UCSD-AML1 (cell line): ENCODE measurements at regions not wholly inside any gene's neighbourhood (a gene's known extent, or its start where the extent isn't known, plus 50 kb on each side); places are given as distances from the start of the nearest gene placed in this dataset.

Experiments
- DNase-seq: peaks from one replicate; lab custom pipeline; 2025; ENCODE audit not compliant: unreplicated experiment; lab: John Stamatoyannopoulos, UW

DNA sequence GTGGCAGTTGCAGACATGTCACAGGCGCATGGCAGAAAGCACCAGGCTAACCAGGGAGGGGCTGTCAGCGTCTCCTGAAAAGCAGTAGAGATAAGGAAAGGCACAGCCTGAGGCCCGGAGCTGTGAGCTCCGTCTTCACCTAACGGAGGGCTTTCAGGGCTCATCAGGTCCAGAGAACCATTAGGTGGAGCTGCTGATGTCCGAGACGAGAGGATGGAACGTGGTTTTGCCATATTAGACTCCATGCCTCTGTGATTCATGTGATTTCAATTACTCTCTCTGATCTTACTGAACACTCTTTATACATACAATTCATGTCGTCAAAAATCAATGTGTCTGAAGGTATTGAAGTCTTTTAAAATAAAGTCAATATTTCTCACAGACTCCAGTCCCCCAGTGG lies 120.3 kb upstream of the RAB6C start:
- no peak for DNase-seq

DNA sequence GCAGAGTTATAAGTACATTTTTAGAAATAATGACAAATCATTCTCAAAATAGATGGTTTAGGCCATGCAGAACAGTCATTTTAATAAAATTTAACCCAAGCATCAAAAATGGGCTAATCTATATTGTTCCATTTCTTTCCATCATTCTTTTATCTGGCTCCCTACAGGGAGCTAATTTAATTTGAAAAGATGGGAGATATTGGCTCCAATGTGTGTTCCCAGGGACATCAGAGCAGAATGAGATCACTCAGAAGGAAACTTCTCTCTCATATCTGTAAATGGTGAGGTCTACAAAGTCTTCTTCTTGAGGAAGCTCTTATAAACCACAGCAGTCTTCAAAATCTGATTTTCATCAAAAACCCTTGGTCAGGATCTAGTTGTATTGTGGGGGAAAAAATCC lies 119.4 kb upstream of the RAB6C start:
- no peak for DNase-seq

DNA sequence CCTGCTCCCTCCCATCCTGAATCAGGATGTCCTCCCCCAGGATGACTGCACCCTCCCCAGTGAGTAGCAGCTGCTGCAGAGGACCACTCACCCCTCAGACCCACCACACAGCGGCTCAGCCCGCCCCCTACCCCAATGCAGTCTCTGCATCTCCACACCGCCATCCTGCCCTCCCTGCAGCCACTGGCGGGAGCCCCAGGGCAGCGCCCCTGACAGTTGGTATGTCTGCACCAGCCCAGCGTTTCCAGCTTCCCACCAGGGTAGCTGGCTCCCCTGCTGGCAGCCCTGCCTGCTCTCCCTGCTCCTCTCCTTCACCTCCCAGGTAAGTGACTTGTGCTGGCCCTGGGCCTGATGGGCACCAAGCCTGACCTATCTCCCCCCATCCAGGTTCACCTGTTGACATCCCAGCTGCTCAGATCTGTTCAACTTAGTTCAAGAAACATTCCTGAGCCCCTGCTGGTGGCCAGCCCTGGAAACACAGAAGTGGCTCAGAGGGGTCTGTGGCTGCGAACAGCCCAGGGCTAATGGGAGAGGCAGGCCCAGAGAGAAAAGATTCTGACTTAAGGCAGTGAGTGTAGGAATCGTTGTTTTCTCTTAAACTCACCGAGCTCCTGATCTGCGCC lies 117.7 kb upstream of the RAB6C start:
- DNase-seq, result no peak

DNA sequence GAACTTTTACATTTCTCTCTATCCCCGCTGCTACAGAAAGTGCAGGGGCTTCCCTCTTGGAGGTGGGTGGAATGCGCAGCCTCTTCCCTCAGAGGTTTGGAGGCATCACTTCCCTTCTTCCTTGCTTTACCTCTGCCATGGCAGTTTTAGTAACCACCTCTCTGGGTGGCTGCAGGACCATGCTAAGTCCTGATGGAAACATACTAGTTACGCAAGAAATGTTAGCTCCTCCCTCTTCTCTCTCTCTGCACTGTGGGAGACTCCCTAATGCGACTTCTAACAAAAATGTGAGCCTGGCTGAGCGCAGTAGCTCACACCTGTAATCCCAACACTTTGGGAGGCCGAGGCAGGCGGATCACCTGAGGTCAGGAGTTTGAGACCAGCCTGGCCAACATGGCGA lies 116.8 kb upstream of the RAB6C start:
- DNase-seq, result no peak

DNA sequence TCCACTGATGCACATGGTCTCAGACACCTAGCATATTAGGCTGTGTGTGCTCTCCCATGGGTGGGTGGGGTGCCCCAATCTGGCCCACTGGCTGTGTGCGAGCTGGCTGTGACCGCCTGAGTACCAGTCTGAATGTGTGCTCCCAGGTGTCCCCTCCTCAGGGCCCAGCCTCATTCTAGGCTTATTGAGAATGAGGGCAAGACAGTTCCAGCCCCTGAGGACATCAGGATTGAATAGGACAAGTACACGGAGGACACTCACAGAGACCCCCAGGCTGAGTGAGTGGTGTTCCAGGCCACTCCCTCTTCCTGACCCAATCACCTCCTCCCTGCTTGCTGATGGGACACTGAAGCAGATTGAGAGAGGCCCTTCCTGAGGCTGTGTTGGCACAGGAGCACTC lies 116.1 kb upstream of the RAB6C start:
- DNase-seq, result no peak

DNA sequence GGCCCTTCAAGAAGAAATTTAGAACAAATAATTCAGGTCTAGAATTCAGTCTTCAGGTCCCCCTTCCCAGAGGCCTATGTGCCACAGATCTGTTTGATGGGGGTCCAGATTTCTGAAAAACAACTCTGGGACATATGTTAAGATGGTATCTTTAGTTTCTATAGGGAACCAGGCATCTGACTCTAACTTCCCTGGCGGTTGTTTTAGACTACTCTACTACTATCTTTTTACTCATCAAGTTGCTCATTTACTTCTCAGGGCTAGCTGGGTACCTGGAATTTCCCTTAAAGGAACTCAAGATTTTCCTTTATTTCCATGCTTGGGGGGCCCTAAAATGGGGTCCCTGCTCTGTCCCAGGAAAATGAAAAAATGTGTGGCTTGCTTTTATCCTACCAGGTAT lies 114.7 kb upstream of the RAB6C start:
- no peak for DNase-seq

DNA sequence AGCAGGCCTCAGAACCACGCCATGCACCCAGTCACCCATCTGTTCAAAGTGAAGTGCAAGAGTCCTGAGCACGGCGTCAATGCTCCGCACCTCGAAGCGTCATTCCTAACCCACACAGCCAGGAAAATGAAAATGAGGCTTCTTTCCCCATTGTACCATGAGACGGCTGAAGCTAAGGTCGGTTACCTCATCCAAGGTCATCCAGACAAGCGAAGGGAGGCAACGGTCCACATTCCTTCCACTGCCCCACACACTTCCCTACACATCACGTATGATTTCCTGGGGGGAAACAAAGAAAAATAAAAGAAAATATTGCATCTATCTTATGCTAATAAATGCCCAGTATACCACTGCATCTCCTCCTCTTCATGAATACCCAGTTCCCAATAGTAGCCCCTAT lies 113.5 kb upstream of the RAB6C start:
- DNase-seq, result no peak

DNA sequence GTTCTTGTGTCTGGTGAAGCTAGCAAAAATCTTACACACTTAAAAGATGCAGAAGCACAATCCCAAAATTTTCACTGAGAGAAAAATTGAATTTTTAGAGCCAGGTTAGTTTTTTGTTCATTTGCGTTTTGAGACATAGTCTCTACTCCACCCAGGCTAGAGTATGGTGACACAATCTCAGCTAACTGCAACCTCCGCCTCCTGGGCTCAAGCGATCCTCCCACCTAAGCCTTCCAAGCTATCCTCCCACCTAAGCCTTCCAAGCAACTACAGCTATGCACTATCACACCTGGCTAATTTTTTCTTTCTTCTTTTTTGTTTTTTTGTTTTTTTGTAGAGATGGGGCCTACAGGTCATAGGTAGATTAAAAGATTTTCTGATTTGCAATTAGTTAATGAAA lies 113.1 kb upstream of the RAB6C start:
- no peak for DNase-seq

DNA sequence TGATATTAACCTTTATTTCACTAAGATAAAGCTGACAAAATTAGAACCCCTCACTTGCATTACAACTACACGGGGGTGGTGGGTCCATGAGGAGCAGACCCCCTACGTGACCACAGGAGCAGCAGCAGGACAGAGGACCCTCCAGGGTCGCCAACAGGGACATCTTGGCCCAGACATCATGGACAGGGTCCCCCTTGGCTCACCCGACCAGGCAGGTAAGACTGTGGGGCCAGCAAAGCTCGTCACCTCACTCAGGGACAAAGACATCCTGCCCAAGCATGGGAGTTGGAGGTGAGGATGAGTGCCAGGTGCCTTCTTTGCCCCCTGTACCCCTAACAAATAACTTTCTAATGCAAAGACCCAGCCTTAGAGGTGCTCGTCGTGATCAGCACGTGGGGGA lies 111.3 kb upstream of the RAB6C start:
- no peak for DNase-seq

DNA sequence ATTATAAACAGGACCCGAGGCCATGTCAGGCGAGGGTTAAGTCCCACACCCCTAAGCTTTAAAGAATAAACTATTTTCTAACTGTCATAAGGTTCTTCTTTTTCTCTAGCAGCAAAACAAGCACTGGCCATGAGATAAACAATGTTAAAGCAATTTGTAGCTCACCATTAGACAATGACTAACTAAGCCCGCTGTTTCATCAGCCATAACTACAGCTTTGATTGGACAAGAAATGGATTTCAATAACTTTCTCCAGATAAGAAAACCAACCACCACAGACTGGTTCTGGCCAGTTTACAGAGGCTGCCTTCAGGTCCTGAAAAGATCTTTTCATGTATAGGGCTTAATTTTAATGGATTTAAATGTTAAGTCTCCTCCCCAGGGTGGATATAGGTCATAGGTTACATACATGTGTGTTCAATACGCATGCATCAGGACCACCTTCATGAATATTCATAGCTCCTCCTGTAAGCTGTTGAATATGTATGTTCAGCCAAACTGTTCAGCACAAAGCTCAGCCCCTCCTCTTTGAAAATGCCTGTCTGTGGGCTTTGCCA lies 108.7 kb upstream of the RAB6C start:
- no peak for DNase-seq

DNA sequence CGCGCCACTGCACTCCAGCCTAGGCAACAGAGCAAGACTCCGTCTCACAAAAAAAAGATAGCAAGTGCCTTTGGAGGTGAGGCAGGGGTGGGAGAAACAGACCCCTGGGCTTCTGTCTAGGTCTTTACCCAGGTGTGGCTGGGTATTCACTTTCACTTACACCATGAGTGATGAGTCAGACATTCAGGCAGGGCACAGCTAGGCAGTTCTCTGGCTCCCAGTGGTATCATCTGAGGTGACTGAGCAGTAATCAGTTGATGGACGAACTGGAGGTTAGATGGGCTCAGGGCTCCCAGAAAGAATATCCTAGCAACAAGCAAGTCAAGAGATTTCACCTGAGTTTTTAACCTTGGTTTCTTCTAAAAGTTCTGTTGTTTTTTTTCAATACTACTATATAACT lies 107.0 kb upstream of the RAB6C start:
- no peak for DNase-seq

DNA sequence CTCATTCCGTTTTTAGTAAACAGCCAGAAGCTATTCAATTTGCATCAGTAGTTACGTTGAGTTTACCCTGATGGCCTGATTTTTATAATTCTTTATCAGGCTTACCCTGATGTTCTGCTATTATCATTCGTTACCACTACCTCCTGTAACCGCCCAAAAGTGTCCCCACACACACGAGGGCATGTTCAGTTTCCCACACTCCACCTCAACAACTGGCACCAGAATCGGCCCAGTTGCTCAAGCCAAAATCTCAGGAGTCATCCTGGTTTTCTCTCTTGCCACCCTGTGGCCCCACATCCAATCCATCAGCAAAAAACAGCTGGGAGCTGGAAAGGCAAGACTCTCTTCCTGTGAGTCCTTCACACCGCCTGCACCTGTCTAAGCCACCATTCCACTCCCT lies 102.9 kb upstream of the RAB6C start:
- DNase-seq, result no peak

DNA sequence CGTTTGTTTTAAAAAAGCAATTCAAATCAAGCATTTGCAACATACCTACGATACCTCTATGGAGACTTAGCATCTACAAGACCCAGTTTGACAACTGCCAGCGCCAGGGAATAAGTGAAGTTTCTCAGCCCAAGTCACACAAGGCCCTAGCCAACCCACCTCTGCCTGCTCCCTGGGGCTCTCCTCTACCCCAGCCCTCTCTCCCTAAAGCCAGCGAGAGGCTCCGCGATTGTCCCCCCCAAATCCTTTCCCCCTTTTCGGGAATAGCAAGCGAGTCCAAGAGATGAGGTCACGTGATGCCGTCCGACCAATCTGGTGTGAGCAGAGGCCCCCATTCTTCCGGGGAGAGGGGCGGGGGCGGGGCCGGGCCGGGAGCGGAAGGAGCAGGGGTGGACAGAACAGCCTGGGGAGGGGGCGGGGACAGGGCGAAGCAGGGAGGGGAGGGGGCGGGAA lies 102.2 kb upstream of the RAB6C start:
- DNase-seq, result peak; percentile 54

DNA sequence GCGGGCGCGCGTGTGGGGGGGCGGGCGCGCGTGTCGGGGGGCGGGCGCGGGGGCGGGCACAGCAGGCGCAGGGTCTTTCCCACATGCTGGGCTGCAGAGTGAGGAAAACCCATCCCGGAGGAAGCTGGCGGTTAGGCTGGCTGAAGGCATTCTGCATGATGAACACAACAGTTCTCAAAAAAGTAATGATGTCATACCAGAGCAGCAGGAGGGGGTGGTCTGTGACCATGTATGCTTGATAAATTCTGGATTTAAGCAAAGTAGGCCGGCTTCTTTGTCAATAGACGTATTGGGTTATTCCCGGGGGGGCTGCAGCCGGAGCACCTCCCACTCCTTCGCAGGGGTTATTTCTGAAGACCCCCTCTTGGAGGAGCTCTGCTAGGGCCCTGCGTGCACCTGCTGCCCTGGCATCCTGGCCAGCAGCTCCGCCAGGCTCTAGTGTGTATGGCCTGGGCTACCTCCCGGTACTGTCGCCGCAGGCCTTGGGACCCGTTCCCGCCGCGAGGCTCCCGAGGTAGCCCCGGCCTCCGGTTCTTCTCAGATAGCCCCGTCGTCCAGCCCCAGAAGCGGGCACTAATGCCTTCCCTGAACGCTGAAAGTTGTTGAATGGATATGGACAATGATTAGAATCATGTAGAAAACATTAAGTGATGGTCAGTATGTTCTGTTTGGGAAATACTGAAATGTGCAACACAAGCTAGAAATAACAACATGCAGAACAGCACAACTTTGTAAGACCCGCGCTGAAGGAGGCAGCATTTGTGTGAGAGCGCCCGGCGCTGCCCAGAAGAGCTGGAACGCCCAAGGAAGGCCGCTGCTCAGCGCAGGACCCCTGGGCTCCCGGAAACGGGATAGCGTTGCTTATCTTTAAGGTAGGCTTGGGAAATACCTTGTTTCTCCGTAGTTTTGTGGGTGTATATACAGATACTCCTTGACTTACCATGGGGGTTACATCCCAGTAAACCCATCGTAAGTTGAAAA lies 101.4 kb upstream of the RAB6C start:
- DNase-seq, result no peak

DNA sequence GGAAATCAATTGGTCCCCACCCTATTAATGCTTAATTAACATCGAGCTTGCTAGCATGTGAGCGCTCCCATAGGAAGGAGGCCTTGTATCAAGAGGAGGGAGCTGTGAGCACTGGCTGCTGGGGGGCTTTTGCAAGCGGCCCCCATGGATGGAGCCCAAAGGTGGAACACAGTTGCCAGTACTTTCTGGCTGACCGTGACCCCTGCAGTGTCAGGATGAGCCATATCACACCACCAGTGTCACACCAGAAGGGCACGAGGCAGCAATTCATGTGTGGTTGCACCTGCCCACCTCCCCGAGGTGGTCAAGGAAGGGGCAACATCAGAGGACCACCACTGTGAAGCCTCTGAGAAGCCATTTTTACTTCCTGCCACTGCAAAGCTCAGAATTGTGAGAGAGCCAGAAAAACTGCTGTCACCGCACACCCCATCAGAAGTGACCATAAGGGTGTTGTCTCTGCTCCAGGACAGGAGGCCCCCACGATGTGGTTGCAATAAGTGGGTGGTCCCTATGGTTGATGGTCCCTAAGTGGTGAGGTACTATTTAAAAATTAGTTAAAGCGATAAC lies 99.8 kb upstream of the RAB6C start:
- no peak for DNase-seq

DNA sequence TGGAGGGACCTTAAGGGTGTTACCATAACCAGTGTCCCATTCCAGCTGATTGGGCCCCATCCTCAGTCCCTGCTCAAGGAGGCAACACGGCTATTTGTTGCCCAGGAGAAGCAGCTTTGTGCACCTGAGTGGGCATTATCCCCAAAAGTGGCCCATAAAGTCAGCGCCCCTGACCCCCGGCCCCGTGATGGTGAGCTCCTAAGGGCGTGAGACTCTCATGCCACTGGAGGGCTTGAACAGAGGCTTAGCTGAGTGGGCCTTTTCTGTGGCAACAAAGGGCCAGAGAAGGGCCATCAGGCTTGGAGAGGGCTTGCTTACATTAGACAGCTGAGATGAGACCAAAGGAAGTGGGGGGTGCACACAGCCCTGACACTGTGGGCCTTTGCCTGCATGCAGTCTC lies 99.2 kb upstream of the RAB6C start:
- no peak for DNase-seq

DNA sequence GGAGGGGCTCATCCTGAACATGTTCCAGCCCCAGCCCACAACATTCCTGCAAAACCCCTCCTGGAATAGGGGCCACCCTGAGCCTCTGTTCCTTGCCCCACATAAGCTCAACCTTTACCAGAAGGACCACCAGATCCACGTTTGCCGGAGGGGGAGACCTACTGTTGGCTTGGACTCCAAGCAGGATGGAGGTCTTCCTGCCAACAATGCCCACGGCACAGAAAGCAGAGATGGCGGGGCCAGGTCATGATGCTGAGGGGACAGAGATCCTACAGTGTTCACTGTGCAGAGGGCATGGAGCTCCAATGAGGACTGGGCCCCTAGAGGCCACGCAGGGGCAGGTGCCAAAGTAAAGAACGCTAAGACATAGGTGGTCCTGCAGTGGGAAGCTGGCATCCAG lies 98.5 kb upstream of the RAB6C start:
- no peak for DNase-seq

DNA sequence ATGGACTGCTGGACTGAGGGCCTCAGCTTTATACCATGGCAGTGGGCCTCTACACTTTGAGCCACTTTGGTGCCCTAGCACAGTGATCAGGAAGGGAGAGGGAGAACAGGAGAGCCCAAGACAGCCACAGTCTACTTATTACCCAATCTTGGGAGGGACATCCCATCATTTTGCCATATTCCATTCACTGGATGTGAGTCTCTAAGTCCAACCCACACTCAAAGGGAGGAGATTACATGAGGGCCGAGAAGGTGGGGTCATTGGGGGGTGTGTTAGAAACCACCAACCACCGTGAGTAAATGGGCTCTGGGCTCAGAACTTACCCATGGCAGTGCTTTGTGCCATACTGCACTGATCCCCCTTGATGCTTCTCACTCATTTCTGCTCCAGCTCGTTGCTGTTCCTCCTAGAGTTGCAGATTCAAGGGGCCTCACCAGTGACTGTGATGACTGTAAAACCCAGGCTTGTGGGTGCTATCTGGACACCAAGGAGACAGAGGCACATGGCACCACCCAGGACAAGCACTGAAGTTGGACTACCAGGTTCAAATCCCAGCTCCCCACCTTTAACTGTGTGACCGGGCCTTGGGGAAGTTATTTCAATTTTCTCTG lies 97.6 kb upstream of the RAB6C start:
- no peak for DNase-seq

DNA sequence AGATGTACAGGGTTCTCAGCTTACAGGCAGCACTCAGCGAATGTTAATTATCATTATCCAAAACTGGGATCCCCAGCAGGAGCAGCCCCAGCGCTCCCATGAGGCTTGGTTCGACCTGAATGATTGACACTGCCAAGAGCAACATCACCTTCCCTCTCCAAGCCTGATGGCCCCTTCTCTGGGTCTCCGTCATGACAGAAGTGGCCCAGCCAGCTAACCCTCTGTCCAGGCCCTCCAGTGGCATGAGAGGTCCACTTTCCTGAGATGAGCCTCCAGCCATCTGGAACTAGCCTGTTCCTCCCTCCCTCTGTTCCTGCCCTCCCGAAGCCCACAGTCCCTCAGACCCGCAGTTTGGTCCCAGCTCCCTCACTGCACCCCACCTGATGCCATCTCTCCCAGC lies 97.0 kb upstream of the RAB6C start:
- DNase-seq, result no peak

DNA sequence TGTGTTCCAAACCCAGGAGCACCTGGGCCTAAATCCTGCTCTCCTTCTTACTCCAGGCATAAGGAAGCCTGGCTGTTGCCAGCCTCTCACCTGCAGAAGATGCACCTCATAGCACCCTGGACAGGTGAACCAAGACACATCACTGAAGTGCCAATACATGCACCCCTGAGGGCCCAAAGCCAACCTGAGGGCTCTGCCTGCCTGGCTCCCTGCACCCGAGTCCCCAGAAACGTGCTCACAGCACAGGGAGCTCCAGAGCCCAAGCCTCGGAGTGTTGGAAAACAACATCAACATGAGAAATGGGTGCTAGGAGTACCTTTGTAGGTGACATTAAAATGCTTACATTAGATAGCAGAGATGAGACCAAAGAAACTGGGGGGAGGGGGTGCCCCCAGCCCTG lies 96.3 kb upstream of the RAB6C start:
- DNase-seq, result no peak

DNA sequence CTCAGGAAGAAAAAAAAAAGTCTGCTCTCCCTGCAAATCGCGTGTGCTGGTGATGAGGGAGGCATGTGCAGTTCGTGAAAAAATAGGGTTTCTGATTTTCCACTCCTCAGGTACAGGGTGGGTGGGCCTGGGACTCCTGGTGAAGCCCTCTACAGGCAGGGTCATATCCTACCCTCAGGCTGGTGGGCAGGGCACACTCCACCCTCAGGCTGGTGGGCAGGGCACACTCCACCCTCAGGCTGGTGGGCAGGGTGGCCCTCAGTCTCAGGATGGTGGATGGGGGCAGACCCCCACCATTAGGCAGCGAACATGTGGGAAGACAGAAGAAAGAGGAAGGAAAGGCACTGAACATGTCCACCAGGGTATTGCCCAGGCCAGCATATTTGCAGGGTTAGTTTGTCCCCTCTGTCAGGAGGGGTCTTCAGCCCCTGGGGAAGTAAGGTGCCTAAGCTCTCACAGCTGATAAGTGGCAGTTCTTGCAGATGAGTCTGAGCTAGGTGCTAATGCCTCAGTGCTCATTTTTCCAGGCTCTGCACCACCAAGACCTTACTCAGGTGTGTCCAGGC lies 95.2 kb upstream of the RAB6C start:
- DNase-seq, result no peak
